HG02759 (cell line): ENCODE measurements at regions not wholly inside any gene's neighbourhood (a gene's known extent, or its start where the extent isn't known, plus 50 kb on each side); places are given as distances from the start of the nearest gene placed in this dataset.

ENCODE experiments used
- ATAC-seq: cut with Tn5 transposase; IDR thresholded peaks from one replicate; pipeline ENCODE4 v1.9.1; 2021; ENCODE audit warnings: mild to moderate bottlenecking, moderate library complexity; ENCODE audit not compliant: unreplicated experiment

DNA sequence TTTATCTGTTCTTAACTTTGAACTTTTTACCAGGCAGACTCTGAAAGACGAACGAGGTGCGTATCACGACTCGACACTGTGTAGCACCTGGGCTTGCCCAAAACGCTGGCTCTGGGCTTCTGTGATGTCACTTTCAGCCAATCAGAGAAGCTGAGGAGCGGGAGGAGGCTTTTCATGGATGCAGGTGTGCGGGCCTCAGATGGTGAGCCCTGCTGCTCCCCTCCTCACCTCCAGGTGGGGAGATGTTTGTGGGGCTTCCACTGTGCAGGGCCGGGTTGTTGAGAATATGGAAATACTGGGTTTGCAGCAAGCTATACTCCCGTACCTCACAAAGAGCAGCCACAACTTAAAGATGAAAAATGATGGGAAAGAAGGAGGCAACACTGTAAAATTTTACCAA is 246.3 kb downstream of the IRX2 start:
- ATAC-seq = no peak

DNA sequence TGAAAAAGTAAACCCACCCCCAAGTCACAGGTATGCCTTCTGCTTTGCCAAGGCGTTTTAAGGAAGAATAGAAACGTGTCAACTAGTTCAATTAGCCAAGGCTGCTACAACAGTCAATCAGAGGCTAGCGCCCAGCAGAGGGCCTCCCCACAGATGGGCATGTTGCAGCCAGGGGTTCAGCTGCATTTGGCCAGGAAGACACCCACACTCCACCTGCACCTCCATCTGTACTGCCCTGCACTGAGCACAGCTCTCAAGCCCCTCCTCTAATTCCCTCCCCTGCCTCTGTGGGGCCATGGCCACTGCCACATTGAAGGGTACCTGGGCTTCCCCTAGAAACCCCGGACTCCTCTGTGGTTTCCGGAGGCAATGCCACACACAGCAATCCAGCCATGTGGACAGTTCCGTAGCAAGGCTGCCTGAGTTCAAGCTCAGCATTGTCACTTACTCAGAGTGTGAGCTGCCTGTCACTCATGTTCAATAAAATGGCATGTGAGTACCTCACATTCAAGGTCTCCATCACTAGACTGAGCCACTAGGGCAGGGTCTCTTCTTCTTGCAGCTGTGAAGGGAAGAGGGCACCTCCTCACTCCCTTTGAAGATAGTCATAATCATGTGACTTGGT is 248.4 kb downstream of the IRX2 start:
- ATAC-seq = no peak

DNA sequence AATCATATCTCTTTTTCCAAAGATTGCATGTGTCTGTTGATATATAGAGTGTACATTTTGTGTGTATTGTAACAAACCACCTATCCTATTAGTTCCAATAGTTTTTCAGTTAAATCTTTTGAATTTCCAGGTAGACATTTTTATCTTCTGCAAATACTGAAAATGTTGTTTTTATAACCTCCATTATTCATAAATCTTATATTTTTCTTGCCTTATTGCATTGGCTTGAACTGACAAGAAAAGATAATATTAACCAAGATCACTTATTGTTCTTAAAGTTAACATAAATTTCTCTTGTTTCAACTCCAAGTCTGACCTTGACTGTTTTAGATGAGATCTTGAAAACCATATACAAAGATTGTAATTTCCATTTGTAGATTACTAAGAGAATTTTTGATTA is 251.6 kb downstream of the IRX2 start:
- no peak for ATAC-seq

DNA sequence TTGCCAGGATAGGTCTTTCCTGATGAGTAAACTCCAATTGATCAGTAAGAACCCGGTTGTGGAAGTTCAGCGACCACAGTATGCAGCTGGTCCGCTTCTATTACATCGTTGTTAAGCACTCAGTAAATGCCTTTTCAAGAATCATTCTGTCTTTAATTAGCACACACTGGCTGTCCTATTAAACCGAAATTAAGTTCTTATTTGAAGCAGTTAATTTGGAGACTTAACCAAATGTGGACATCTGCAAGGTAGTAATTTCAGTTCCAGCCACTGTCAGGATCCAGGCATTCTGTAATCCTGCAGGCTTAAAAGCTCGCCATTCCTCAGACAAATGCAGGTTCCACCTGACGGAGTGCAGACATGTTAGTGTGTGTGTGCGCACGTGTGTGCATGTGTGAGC is 254.6 kb downstream of the IRX2 start:
- ATAC-seq = no peak

DNA sequence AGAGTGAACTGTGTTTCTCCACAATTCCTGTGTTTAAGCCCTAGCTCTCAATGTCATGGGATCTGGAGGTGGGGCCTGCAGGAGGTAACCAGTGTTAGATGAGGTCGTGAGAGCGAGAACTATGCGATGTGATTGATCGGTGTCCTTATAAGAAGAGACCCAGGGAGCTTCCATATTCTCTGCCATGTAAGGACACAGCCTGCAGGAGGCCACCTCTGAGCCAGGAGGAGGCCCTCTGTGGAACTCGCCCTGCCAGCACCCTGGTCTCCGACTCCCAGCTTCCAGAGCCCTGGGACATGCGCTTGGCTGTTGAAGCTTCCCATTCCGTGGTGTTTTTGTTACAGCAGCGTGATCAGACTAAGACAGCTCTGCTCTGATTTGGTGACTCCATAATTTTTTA is 255.4 kb downstream of the IRX2 start:
- no peak for ATAC-seq

DNA sequence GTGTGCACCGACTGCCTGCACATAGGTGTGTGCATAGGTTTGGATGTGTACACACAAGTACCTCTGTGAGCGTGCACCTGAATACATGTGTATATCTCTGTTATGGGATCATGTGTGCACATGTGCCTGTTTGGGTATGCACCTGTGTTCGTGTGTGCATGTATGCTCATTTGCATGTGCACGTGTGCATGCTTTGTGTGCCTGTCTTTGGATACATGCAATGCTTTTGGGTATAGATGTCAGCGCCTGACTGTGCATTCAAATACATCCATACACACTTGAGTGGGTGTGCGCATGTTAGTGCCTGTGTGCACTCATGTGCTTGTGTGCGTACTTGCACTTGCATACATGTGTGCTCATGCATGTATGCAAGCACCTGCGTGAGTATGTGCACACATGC is 258.1 kb downstream of the IRX2 start:
- no peak for ATAC-seq

DNA sequence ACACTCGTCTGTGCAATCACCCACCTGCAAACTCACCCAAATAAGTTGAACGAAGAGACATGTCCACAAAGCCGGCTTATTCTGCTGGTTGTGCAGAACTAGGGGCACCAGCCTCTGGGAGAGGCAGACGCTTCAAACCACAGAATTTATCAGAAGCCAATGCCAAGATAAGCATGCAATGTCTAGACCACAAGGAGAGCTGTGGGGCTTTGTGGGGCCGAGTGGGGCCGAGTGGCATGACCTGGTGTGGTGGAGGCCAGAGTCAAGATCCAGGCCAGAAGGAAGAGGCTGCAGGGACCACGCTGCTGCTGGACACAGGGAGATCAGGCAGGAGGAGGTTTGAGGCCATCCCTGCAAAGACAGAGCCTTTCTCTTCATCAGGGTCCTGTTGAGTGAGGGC is 259.0 kb downstream of the IRX2 start:
- no peak for ATAC-seq

DNA sequence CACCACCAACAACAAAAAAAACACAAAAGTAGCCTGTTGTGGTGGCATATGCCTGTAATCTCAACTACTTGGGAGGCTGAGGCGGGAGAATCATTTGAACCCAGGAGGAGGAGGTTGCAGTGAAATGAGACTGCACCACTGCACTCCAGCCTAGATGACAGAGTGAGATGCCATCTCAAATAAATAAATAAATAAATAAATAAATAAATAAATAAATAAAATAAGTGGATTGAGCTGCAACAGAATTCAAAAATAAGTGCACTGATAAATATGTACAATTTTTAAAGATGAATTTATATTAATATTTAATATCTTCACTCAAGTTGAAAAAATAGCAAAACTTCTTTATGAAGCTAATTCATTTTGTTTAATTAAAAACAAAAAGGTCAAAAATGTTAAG is 259.6 kb downstream of the IRX2 start:
- no peak for ATAC-seq

DNA sequence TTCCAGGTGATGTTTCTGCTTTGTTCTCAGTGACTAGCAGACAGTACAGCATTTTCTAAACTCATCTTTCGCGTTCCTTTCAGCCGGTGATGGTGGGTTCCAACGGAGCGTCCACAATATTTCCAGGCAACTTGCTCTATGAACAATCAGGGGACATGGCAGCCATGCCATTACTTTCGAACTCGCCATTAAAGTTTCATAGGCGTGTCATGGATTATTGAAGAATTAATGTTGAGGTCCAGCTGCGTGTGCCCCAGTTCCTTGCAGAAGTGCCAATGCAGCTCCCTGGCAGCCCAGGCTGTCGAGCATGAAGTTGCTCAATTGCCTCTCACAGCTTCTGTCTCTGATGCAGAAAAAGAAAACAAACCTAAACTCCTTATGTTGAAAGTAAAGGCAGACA is 262.2 kb downstream of the IRX2 start:
- no peak for ATAC-seq

DNA sequence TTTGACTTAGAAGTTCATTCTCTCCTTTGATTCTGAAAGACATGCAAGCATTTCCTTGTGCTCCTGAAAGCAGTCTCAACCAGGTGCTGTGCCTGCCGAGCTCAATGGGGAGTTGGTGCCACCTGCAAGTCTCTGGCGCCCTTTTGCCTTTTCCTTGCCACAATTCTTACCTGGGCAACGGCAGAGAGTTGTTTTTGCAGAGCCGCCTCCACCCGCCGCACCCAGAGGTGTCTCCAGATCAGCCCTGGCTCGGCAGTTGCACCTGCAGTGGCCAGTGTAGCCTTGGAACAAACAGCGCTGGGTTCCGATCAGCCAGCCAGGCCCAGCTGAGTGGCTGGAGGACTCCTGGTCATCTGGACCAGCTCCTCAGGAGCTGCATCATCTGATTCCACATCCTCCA is 262.9 kb downstream of the IRX2 start:
- no peak for ATAC-seq

DNA sequence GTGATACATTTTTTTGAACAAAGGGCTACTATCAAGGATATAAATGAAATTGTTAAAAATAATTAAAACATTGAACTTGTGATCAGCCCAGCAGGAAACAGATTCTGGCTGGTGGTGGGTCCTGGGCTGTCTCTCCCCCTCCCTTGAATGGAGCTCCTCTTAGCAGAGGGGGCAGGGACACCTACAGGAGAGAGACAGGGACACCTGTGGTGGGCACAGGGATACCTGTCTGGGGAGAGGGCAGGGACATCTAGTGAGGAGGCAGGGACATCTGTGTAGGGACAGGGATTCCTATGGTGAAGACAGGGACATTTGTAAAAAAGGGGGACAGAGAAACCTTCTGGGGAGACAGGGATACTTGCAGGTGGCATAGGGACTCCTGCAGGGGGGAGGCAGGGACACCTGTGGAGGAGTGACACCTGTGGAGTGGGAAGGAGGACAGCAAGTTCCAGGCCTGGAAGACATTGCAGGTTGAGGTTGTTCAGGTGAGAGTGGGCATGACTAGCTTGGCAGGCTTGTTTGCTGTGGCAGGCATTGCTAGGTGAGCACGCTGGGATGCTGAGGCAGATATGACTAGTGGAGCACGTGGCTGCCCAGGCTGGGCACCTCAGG is 264.2 kb downstream of the IRX2 start:
- ATAC-seq = no peak

DNA sequence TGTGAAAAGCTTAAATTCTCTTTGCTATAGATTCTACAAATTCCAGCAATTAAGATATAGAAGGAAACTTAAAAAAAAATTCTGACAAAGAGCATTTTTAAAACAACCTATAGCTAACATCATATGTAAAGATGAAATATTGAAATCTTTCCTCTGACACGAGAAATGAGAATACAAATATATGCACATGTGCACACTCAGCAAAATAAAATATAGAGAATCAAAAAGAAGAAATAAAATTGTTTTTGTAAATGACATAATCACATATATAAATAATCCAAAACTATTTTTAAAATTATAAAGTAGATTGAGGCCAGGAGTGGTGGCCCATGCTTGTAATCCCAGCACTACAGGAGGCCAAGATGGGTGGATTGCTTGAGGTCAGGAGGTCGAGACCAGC is 265.1 kb downstream of the IRX2 start:
- ATAC-seq = no peak

DNA sequence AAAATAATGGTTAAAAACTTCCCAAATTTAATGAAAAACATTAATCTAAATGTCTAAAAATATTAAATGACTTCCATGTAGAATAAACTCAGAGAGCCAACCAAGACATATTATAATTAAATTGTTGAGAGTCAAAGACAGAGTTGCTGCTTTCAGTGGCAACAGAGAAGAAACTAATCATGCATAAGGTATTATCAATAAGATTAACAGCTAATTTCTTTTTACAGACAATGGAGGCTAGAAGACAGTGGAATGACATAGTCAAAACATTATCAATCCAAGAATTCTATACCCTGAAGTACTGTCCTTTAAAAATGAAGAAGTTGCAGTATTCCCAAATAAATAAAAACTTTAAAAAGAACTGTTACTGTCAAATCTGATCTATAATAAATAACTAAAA is 268.7 kb downstream of the IRX2 start:
- no peak for ATAC-seq

DNA sequence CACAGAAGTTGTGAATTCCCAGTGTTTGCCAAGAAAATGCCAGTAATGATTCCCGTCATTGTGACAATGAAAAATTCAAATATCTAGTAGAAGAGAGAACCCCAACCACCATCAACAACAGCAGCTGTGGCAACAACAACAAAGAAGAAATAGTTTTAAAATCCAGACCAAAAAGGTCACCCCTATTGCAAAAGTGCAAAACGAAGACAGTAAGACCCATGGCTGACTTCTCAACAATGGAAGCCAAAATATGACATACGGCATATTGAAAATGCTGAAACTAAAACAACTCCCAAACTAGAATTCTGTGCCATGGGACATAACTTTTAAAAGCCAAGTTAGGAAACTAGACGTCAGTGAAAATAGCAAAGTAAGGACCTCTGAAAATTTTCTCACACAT is 270.6 kb downstream of the IRX2 start:
- ATAC-seq = no peak

DNA sequence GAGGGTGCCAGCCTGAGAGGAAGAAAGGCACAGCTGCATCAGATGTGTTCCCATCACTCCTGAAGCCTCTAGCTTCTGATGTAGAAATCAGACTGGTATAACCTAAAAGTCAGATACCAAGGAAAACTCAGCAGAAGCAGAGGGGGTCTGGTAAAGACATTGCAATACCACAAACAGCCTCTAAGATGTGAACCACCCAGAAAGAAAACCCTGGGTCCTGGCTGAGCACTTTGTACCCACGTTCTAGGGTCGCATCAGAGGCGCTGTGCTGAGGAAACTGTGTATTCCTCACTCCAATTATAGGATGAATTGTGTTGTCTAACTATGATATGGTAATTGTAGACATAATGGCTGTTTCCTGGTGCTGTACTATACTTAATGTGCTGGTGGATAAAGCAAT is 275.6 kb downstream of the IRX2 start:
- ATAC-seq = no peak

DNA sequence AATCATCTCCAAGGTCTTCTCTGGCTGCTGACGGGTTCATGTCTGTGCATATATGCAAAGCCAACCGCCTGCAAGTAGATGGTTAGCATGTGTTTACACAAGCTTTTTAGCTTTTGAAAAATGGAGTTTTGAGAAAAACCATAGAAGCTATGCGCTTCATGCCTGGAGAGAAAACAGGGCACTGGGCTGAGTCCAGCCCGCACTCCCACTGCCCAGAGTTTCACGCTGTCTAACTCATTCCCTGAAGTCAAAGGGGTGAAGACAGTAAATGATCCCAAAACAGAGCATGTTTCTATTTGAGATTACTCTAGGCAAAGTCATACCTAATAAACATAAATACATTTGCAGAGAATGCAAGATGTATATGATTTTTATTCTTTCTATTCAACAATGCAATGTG is 278.8 kb downstream of the IRX2 start:
- ATAC-seq = no peak

DNA sequence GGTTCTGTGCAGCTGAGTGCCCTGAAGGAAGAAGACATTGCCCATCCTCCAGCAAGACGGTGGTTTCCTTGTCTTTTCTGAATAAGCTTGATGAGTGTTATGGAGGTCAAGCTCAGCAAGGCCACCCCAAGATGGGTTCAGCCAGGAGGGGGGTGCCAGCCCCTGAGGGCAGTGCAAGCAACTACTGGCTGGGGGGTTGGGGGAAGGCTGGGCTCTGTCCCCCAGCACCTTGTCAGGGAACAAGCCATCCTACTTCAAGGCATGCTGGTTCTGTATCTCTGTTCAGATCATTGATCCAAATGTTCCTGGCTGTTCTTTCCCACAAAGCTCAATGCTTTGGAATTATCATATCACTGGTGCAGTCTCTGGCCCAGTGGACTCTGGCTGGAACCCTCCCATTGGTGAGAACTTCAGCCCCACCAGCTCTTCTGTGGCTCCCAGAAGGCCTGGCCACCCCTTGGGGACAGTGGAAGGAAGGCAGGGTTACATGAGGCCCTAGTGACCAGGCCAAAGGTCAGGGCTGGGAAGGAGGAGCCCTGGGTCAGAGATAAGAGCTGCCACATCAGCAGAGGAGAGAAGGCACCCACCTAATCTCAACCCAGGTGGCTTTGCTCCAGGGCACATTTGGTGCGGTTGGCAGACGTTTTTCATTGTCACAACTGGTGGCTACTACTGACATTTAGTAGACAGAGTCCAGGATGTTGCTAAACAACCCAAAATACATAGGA is 280.2 kb downstream of the IRX2 start:
- no peak for ATAC-seq

DNA sequence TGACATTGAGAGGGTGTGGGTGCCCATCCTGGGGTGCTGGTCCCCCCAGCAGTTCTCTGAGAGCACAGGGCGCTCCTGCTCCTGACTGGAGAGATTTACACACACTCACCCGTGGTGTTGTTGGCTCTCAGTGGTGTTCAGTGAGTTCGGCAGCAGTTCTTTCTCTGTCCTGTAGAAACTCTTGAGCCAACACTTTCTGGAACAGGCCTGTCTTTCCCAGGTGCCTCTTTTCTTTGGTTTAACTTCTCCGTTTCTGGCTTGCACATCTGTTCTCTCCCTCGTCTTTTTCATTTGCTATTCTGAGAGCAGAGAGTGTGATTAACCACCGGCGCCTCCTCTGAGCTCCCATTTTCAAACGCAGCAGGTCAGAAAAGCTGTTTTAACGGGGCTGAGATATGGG is 284.5 kb downstream of the IRX2 start:
- no peak for ATAC-seq

DNA sequence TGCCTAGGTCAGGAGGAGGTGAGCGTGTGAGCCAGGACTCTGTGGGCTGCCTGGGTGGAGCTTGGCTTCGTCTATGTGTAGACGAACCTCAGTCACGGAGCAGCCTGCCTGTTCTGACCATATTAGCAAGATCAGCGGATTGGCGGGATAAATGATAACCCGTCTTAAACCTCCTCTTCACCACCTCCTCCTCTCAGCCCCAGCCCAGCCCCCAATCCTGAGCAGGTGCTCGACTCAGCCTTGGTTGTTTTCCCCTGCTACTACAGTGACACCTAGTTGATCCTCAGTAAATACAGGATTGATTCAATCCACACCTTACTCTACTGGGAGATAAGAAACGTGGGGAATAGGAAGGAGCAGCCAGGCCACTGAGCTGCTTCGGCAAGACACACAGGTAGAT is 286.1 kb downstream of the IRX2 start:
- ATAC-seq = no peak

DNA sequence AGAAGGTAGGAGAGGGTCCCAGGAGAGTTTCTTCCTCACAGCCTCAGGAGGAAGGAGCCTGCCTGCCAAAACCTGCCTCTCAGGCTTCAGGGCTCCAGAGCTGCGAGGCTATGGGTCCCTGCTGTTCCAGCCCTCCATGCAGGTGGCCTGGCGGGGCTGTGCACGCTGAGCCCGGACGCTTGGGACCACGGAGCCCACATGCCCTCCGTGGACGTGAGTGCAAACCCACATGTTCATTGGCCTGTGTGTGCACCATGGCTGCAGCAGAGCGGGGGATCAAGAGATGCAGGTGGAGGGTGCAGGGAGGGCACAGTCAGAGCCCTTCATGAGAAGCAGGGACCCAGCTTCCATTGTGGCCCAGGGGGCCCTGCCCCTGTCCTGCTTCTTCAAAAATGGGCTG is 287.3 kb downstream of the IRX2 start:
- no peak for ATAC-seq

DNA sequence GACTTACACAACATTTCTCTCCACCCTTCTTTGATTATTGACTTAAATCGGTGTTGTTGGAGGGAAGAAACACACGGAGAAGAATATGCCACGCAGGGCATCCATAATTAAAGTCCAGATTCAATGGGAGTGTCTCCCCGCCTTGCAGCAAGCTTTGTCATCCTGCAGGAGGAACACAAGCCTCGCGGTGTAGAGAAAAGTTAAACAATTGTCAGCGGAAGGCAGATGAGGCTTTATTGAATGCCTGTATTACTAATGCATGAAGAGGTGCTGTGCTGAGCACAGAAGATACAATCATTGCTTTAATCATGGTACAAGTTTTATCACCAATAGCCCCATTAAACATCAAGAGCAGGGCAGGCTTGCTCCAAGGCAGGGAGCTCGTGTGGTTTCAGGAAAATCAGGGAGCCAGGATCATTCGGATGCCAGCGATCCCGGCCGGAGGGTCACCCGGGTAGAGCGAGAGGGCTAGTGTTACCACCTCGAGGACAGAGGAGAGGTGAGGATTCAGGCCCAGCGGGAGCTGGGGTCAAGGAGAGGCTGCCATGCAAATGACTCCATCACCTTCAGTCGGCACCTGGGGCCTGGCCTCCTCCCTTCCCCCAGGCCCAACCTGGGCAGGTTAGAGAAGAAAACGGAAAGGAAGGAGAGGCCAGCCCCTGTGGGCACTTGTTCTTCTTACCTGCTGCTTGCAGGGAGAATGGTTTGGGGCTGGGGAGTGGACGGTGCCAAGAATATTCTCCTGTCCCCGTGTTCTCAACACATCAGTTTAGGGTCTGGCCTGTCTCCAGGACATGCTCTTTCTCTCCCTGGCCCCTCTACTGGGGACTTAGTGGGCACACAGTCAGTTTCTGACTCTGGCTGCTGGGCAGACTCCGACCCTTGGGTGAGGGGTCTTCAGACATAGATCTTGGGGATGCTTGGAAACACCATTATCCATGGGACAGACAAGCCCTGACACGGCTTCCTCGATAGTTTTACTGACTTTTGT is 289.5 kb downstream of the IRX2 start:
- no peak for ATAC-seq
